ENCODE measurements at regions not wholly inside any gene's neighbourhood (a gene's known extent, or its start where the extent isn't known, plus 50 kb on each side); places are given as distances from the start of the nearest gene placed in this dataset.

- TF ChIP-seq CTCF (IDR thresholded peaks at IDR 0.05) (no peak), EP300 (IDR thresholded peaks at IDR 0.05) (no peak), POLR2A (IDR thresholded peaks at IDR 0.05) (no peak)
Observed at GRCh38 chr4:43607400-43607799, 714.9 kb downstream of the GRXCR1 start.
